HCT116 (cell line): ENCODE measurements at regions not wholly inside any gene's neighbourhood (a gene's known extent, or its start where the extent isn't known, plus 50 kb on each side); places are given as distances from the start of the nearest gene placed in this dataset.

Experiments
- ATAC-seq: fragments of 200-7000 bp; cut with Tn5 transposase; 2 replicates; pipeline ENCODE4 v1.9.1; 2020; ENCODE audit warnings: mild to moderate bottlenecking, moderate library complexity
- BruUV-seq: library from RNA; stranded (reverse); fragments of 400-500 nt; replicated peaks from 2 replicates; lab custom pipeline; 2021; lab: Mats Ljungman, UMichigan
- CTCF ChIA-PET: fragments of 300-600 bp; sonication (Branson Sonifier 250); formaldehyde crosslinking; loops from one replicate; lab custom pipeline; 2021; ENCODE audit warnings: antibody characterized with exemption; lab: Charles Lee
- POLR2A ChIA-PET: fragments of 300-600, 350-600 bp; sonication (Branson Sonifier 250); formaldehyde crosslinking; loops from one replicate; lab custom pipeline; 2021; ENCODE audit warnings: antibody characterized with exemption; lab: Charles Lee
- RAD21 ChIA-PET, 2 experiments: fragments of 300-600 bp; sonication (Branson Sonifier 250); formaldehyde crosslinking; loops; one replicate each; lab custom pipeline; 2023; ENCODE audit warnings: low total read pairs in 2 of 2; ENCODE audit not compliant: uncharacterized antibody in 2 of 2, unreplicated experiment in 2 of 2, low non-redundant PET in 1 of 2; lab: Charles Lee
- DNase-seq: peaks from one replicate; pipeline ENCODE4 v3.0.0-alpha.2; 2010; ENCODE audit warnings: low read depth, low spot score
- H2AFZ ChIP-seq: fragments of 200-600 bp; shearing (Covaris generic), sonication (generic); 2 replicates; pipeline ENCODE4 v1.6.1; 2017; ENCODE audit warnings: low read depth, mixed run types, mixed read lengths, antibody characterized with exemption, low read length; ENCODE audit not compliant: poor library complexity, severe bottlenecking
- H3K27ac ChIP-seq: 2 replicates; pipeline ENCODE4 v1.5.1; 2012; ENCODE audit warnings: low read depth, low read length
- H3K27me3 ChIP-seq: fragments of 200-600 bp; sonication (generic); 2 replicates; pipeline ENCODE4 v1.6.1; 2016; ENCODE audit warnings: mixed run types, low read length, mixed read lengths; ENCODE audit not compliant: insufficient read depth
- H3K36me3 ChIP-seq, 2 experiments: fragments of 200-500 bp in 1 of 2; fragments of 200-600 bp in 1 of 2; sonication (Bioruptor generic) in 1 of 2; sonication (generic) in 1 of 2; 2 replicates each; pipeline versions ENCODE4 v1.5.1 to v1.6.1; 2014 to 2016; ENCODE audit warnings: low read length in 2 of 2, inconsistent platforms in 1 of 2, mixed read lengths in 1 of 2, mixed run types in 1 of 2; ENCODE audit not compliant: insufficient read depth in 2 of 2, control insufficient read depth in 1 of 2
- H3K4me1 ChIP-seq, 2 experiments: fragments of 200-600 bp in 1 of 2; sonication (generic) in 1 of 2; 2 replicates each; pipeline versions ENCODE4 v1.5.1 to v1.6.1; 2012 to 2017; ENCODE audit warnings: low read length in 2 of 2, inconsistent platforms in 1 of 2, mild to moderate bottlenecking in 1 of 2, mixed read lengths in 1 of 2, mixed run types in 1 of 2, moderate library complexity in 1 of 2; ENCODE audit not compliant: insufficient read depth in 2 of 2, control insufficient read depth in 1 of 2
- H3K4me2 ChIP-seq: fragments of 200-600 bp; sonication (generic); 2 replicates; pipeline ENCODE4 v1.6.1; 2017; ENCODE audit warnings: mixed run types, low read length, mixed read lengths
- H3K4me3 ChIP-seq, 2 experiments: fragments of 200-600 bp in 1 of 2; sonication (generic) in 1 of 2; replicated peaks in 1 of 2; 2 replicates each; pipeline ENCODE4 v1.5.1; 2011 to 2016; ENCODE audit warnings: low read length in 2 of 2, control low read depth in 1 of 2, low read depth in 1 of 2, mild to moderate bottlenecking in 1 of 2, mixed read lengths in 1 of 2, mixed run types in 1 of 2
- H3K79me2 ChIP-seq: fragments of 200-600 bp; sonication (generic); 2 replicates; pipeline ENCODE4 v1.6.1; 2017; ENCODE audit warnings: mild to moderate bottlenecking, mixed run types, low read length, moderate library complexity, mixed read lengths; ENCODE audit not compliant: insufficient read depth
- H3K9ac ChIP-seq: fragments of 200-600 bp; sonication (generic); 2 replicates; pipeline ENCODE4 v1.6.1; 2016; ENCODE audit warnings: low read length, mixed read lengths
- H3K9me2 ChIP-seq: fragments of 200-600 bp; sonication (generic), shearing (Covaris generic); 2 replicates; pipeline ENCODE4 v1.6.1; 2017; ENCODE audit warnings: mixed run types, mild to moderate bottlenecking, moderate library complexity; ENCODE audit not compliant: insufficient read depth
- H3K9me3 ChIP-seq, 2 experiments: fragments of 200-500 bp in 1 of 2; fragments of 200-600 bp in 1 of 2; sonication (Bioruptor generic) in 1 of 2; sonication (generic) in 1 of 2; 2 replicates each; pipeline ENCODE4 v1.6.1; 2014 to 2017; ENCODE audit warnings: low read length in 2 of 2, mixed read lengths in 2 of 2, inconsistent platforms in 1 of 2, low read depth in 1 of 2, mild to moderate bottlenecking in 1 of 2, mixed run types in 1 of 2, moderate library complexity in 1 of 2; ENCODE audit not compliant: control insufficient read depth in 1 of 2, insufficient read depth in 1 of 2
- H4K20me1 ChIP-seq: fragments of 200-600 bp; sonication (generic), shearing (Covaris generic); 2 replicates; pipeline ENCODE4 v1.6.1; 2017; ENCODE audit warnings: mixed run types, mild to moderate bottlenecking, moderate library complexity; ENCODE audit not compliant: insufficient read depth
- ATF3 ChIP-seq: IDR thresholded peaks from 2 replicates; pipeline ENCODE4 v1.6.1; 2012
- EGR1 ChIP-seq: IDR thresholded peaks from 2 replicates; pipeline ENCODE4 v1.6.1; 2012; ENCODE audit warnings: low read depth
- FOSL1 ChIP-seq: IDR thresholded peaks from 2 replicates; pipeline ENCODE4 v1.6.1; 2012; ENCODE audit warnings: low read depth
- POLR2A ChIP-seq: IDR thresholded peaks from 2 replicates; pipeline ENCODE4 v1.7.0; 2011; ENCODE audit warnings: borderline replicate concordance; ENCODE audit not compliant: insufficient read depth, insufficient read length; ENCODE audit errors: extremely low read depth
- POLR2AphosphoS5 ChIP-seq: IDR thresholded peaks from 2 replicates; pipeline ENCODE4 v1.6.1; 2011; ENCODE audit warnings: mild to moderate bottlenecking, low read depth, low read length, moderate library complexity
- REST ChIP-seq: IDR thresholded peaks from 2 replicates; pipeline ENCODE4 v1.6.1; 2012; ENCODE audit warnings: low read depth
- YY1 ChIP-seq: IDR thresholded peaks from 2 replicates; pipeline ENCODE4 v1.6.1; 2011; ENCODE audit warnings: low read length, low read depth, moderate library complexity, mild to moderate bottlenecking; ENCODE audit not compliant: insufficient replicate concordance; ENCODE audit errors: extremely low read depth
- ZFX ChIP-seq: fragments of 450-650 bp; IDR thresholded peaks from 2 replicates; pipeline ENCODE4 v1.6.1; 2017
- ZNF274 ChIP-seq: fragments of 200-500 bp; sonication (Bioruptor generic); IDR thresholded peaks from 2 replicates; pipeline ENCODE4 v1.6.1; 2014; ENCODE audit warnings: mild to moderate bottlenecking, low read depth, low read length, inconsistent platforms
- intact Hi-C: fragments of 100-400 bp; cut with micrococcal nuclease; formaldehyde crosslinking; loops from 2 replicates; pipeline ENCODE4 v1.10.0; 2022

- no peaks in the 10 kb centered on the region for H3K36me3 ChIP-seq
- no peaks in the 10 kb centered on the region for H3K79me2 ChIP-seq
- no peak overlapping the region for H3K4me2 ChIP-seq
- H3K9me3 ChIP-seq, result no peaks in the 10 kb centered on the region
- no peak overlapping the region for H3K9ac ChIP-seq
- BruUV-seq, result no TSS peak
- H3K4me3 ChIP-seq, result no peak overlapping the region
- no peaks in the 10 kb centered on the region for H3K4me1 ChIP-seq
- TF ChIP-seq ZFX, result no peak
- no peak for TF ChIP-seq POLR2AphosphoS5
- TF ChIP-seq REST, result no peak
- TF ChIP-seq ZNF274, result no peak
- no peak for TF ChIP-seq ATF3
- no peak for TF ChIP-seq FOSL1
- no peak for TF ChIP-seq POLR2A
- TF ChIP-seq YY1, result no peak
- TF ChIP-seq EGR1, result no peak
- ChIA-PET RAD21 (no interaction called here), CTCF (no interaction called here), POLR2A (no interaction called here)
- no peaks in the 10 kb centered on the region for H4K20me1 ChIP-seq
- no peak overlapping the region for H2AFZ ChIP-seq
- peaks cover 9% of the 10 kb centered on the region; the same call in 1 of the 2 replicates for H3K27me3 ChIP-seq
- DNase-seq, result no peak
- intact Hi-C loops, result no loop called here
- ATAC-seq, result no peak
- no peak overlapping the region for H3K27ac ChIP-seq
- H3K9me2 ChIP-seq, result no peaks in the 10 kb centered on the region
Measured at GRCh38 chr5:158626718-158627117, 473.0 kb downstream of the EBF1 start.
